GM12874 (cell line): ENCODE measurements at regions not wholly inside any gene's neighbourhood (a gene's known extent, or its start where the extent isn't known, plus 50 kb on each side); places are given as distances from the start of the nearest gene placed in this dataset.

ENCODE experiments used
- CTCF ChIP-seq: IDR thresholded peaks from 2 replicates; pipeline ENCODE4 v1.5.1; 2011; ENCODE audit warnings: low read depth, mild to moderate bottlenecking, control low read depth, low read length, moderate library complexity; ENCODE audit not compliant: insufficient read depth

GRCh38 chr6:95185874-95186273 lies 391.5 kb upstream of the MANEA start:
- no peak for TF ChIP-seq CTCF

GRCh38 chr6:95186710-95187109 lies 390.6 kb upstream of the MANEA start:
- TF ChIP-seq CTCF = no peak

- no peak for TF ChIP-seq CTCF
These were observed 379.7 kb upstream of the MANEA start for GRCh38 chr6:95197590-95197989.

- peak; percentile 57 for TF ChIP-seq CTCF
These were observed 374.1 kb upstream of the MANEA start for GRCh38 chr6:95203153-95203754.

- TF ChIP-seq CTCF = no peak
These were observed 373.2 kb upstream of the MANEA start for GRCh38 chr6:95204178-95204577.

GRCh38 chr6:95208621-95209020 lies 368.7 kb upstream of the MANEA start:
- no peak for TF ChIP-seq CTCF

GRCh38 chr6:95209074-95209473 lies 368.3 kb upstream of the MANEA start:
- TF ChIP-seq CTCF = no peak
